Karpas-422 (cell line): ENCODE measurements at regions not wholly inside any gene's neighbourhood (a gene's known extent, or its start where the extent isn't known, plus 50 kb on each side); places are given as distances from the start of the nearest gene placed in this dataset.

ENCODE experiments used
- DNase-seq: peaks from one replicate; pipeline ENCODE4 v3.0.0-alpha.2; 2015
- H2AFZ ChIP-seq: fragments of 200-600 bp; sonication (generic); 2 replicates; pipeline ENCODE4 v1.6.1; 2014; ENCODE audit warnings: antibody characterized with exemption, low read length, mixed read lengths
- H3K27ac ChIP-seq: fragments of 200-600 bp; sonication (generic); 2 replicates; pipeline ENCODE4 v1.5.1; 2014; ENCODE audit warnings: mild to moderate bottlenecking, low read length, moderate library complexity
- H3K27me3 ChIP-seq: fragments of 200-600 bp; sonication (generic); 2 replicates; pipeline ENCODE4 v1.6.1; 2014; ENCODE audit warnings: low read length, mixed read lengths
- H3K36me3 ChIP-seq: fragments of 200-600 bp; sonication (generic); 2 replicates; pipeline ENCODE4 v1.6.1; 2014; ENCODE audit warnings: low read length, mixed read lengths; ENCODE audit not compliant: insufficient read depth
- H3K4me1 ChIP-seq: fragments of 200-600 bp; sonication (generic); 2 replicates; pipeline ENCODE4 v1.6.1; 2014; ENCODE audit warnings: mild to moderate bottlenecking, low read length, mixed read lengths
- H3K4me2 ChIP-seq: fragments of 200-600 bp; sonication (generic); 2 replicates; pipeline ENCODE4 v1.6.1; 2014; ENCODE audit warnings: low read length, low read depth, mild to moderate bottlenecking; ENCODE audit not compliant: poor library complexity, severe bottlenecking
- H3K4me3 ChIP-seq: fragments of 200-600 bp; sonication (generic); 2 replicates; pipeline ENCODE4 v1.5.1; 2014; ENCODE audit warnings: mild to moderate bottlenecking, antibody characterized with exemption, low read length, mixed read lengths
- H3K79me2 ChIP-seq: fragments of 200-600 bp; sonication (generic); 2 replicates; pipeline ENCODE4 v1.6.1; 2014; ENCODE audit warnings: mild to moderate bottlenecking, low read length, mixed read lengths
- H3K9ac ChIP-seq: fragments of 200-600 bp; sonication (generic); 2 replicates; pipeline ENCODE4 v1.6.0; 2014; ENCODE audit warnings: low read length
- H3K9me2 ChIP-seq: fragments of 200-600 bp; sonication (generic), shearing (Covaris generic); replicated peaks from 2 replicates; pipeline ENCODE4 v1.6.0; 2014; ENCODE audit warnings: mild to moderate bottlenecking, low read length, moderate library complexity; ENCODE audit not compliant: insufficient read depth
- H3K9me3 ChIP-seq: fragments of 300-700, 200-600 bp; sonication (generic); 2 replicates; pipeline ENCODE4 v1.6.1; 2014; ENCODE audit warnings: low read length, mixed read lengths
- H4K20me1 ChIP-seq: fragments of 200-600 bp; sonication (generic); 2 replicates; pipeline ENCODE4 v1.6.1; 2014; ENCODE audit warnings: mild to moderate bottlenecking, antibody characterized with exemption, low read length, low read depth; ENCODE audit not compliant: insufficient read depth

- no peak overlapping the region for H3K4me2 ChIP-seq
- H3K4me1 ChIP-seq: no peaks in the 10 kb centered on the region
- no peaks in the 10 kb centered on the region for H4K20me1 ChIP-seq
- no peak overlapping the region for H2AFZ ChIP-seq
- H3K9me3 ChIP-seq: no peaks in the 10 kb centered on the region
- H3K9me2 ChIP-seq: no peaks in the 10 kb centered on the region
- H3K9ac ChIP-seq: no peak overlapping the region
- H3K79me2 ChIP-seq: no peaks in the 10 kb centered on the region
- no peaks in the 10 kb centered on the region for H3K36me3 ChIP-seq
- DNase-seq: no peak
- no peak overlapping the region for H3K27ac ChIP-seq
- no peak overlapping the region for H3K4me3 ChIP-seq
- H3K27me3 ChIP-seq: no peaks in the 10 kb centered on the region
These were observed 95.4 kb downstream of the PJA1 start for GRCh38 chrX:69069876-69070275.

- H4K20me1 ChIP-seq: no peaks in the 10 kb centered on the region
- H3K9ac ChIP-seq: no peak overlapping the region
- no peaks in the 10 kb centered on the region for H3K9me3 ChIP-seq
- no peaks in the 10 kb centered on the region for H3K36me3 ChIP-seq
- H3K4me1 ChIP-seq: no peaks in the 10 kb centered on the region
- no peak overlapping the region for H2AFZ ChIP-seq
- DNase-seq: no peak
- no peaks in the 10 kb centered on the region for H3K27me3 ChIP-seq
- no peak overlapping the region for H3K4me2 ChIP-seq
- no peaks in the 10 kb centered on the region for H3K9me2 ChIP-seq
- H3K4me3 ChIP-seq: no peak overlapping the region
- H3K27ac ChIP-seq: no peak overlapping the region
- H3K79me2 ChIP-seq: no peaks in the 10 kb centered on the region
These were observed 96.2 kb downstream of the PJA1 start for GRCh38 chrX:69069086-69069445.

- no peak overlapping the region for H3K4me3 ChIP-seq
- no peaks in the 10 kb centered on the region for H4K20me1 ChIP-seq
- no peaks in the 10 kb centered on the region for H3K79me2 ChIP-seq
- H3K9ac ChIP-seq: no peak overlapping the region
- no peak for DNase-seq
- H3K4me2 ChIP-seq: no peak overlapping the region
- no peaks in the 10 kb centered on the region for H3K9me2 ChIP-seq
- H3K27ac ChIP-seq: no peak overlapping the region
- H2AFZ ChIP-seq: no peak overlapping the region
- H3K4me1 ChIP-seq: no peaks in the 10 kb centered on the region
- H3K9me3 ChIP-seq: no peaks in the 10 kb centered on the region
- no peaks in the 10 kb centered on the region for H3K27me3 ChIP-seq
- no peaks in the 10 kb centered on the region for H3K36me3 ChIP-seq
These were observed 96.8 kb downstream of the PJA1 start for GRCh38 chrX:69068301-69069085.

GRCh38 chrX:69067841-69068240 lies 97.4 kb downstream of the PJA1 start:
- Histone ChIP-seq H3K36me3 (no peaks in the 10 kb centered on the region), H3K9me2 (no peaks in the 10 kb centered on the region), H3K9ac (no peak overlapping the region), H3K9me3 (no peaks in the 10 kb centered on the region), H4K20me1 (no peaks in the 10 kb centered on the region), H3K4me2 (no peak overlapping the region), H3K27me3 (no peaks in the 10 kb centered on the region), H2AFZ (no peak overlapping the region), H3K27ac (no peak overlapping the region), H3K4me1 (no peaks in the 10 kb centered on the region), H3K4me3 (no peak overlapping the region), H3K79me2 (no peaks in the 10 kb centered on the region)
- DNase-seq: no peak

- no peaks in the 10 kb centered on the region for H3K36me3 ChIP-seq
- H3K79me2 ChIP-seq: no peaks in the 10 kb centered on the region
- DNase-seq: no peak
- no peaks in the 10 kb centered on the region for H3K9me3 ChIP-seq
- no peak overlapping the region for H3K4me3 ChIP-seq
- H2AFZ ChIP-seq: no peak overlapping the region
- H3K4me2 ChIP-seq: no peak overlapping the region
- H3K4me1 ChIP-seq: no peaks in the 10 kb centered on the region
- no peaks in the 10 kb centered on the region for H4K20me1 ChIP-seq
- no peak overlapping the region for H3K9ac ChIP-seq
- H3K27ac ChIP-seq: no peak overlapping the region
- no peaks in the 10 kb centered on the region for H3K9me2 ChIP-seq
- H3K27me3 ChIP-seq: no peaks in the 10 kb centered on the region
These were observed 98.2 kb downstream of the PJA1 start for GRCh38 chrX:69066966-69067525.

GRCh38 chrX:69066021-69066757 lies 99.1 kb downstream of the PJA1 start:
- Histone ChIP-seq H3K4me2 (no peak overlapping the region), H3K27ac (no peak overlapping the region), H3K9ac (no peak overlapping the region), H3K9me2 (no peaks in the 10 kb centered on the region), H3K9me3 (no peaks in the 10 kb centered on the region), H3K36me3 (no peaks in the 10 kb centered on the region), H3K4me3 (no peak overlapping the region), H3K27me3 (no peaks in the 10 kb centered on the region), H3K4me1 (no peaks in the 10 kb centered on the region), H2AFZ (no peak overlapping the region), H4K20me1 (no peaks in the 10 kb centered on the region), H3K79me2 (no peaks in the 10 kb centered on the region)
- no peak for DNase-seq

GRCh38 chrX:69065451-69065850 lies 99.8 kb downstream of the PJA1 start:
- Histone ChIP-seq H3K9me3 (no peaks in the 10 kb centered on the region), H3K27me3 (no peaks in the 10 kb centered on the region), H4K20me1 (no peaks in the 10 kb centered on the region), H3K27ac (no peak overlapping the region), H2AFZ (no peak overlapping the region), H3K9ac (no peak overlapping the region), H3K4me1 (no peaks in the 10 kb centered on the region), H3K4me3 (no peak overlapping the region), H3K36me3 (no peaks in the 10 kb centered on the region), H3K4me2 (no peak overlapping the region), H3K9me2 (no peaks in the 10 kb centered on the region), H3K79me2 (no peaks in the 10 kb centered on the region)
- DNase-seq: no peak

- no peak for DNase-seq
- no peaks in the 10 kb centered on the region for H3K79me2 ChIP-seq
- no peaks in the 10 kb centered on the region for H4K20me1 ChIP-seq
- no peak overlapping the region for H3K4me3 ChIP-seq
- no peaks in the 10 kb centered on the region for H3K27me3 ChIP-seq
- no peak overlapping the region for H3K9ac ChIP-seq
- no peak overlapping the region for H3K27ac ChIP-seq
- no peaks in the 10 kb centered on the region for H3K4me1 ChIP-seq
- H3K9me2 ChIP-seq: no peaks in the 10 kb centered on the region
- no peak overlapping the region for H2AFZ ChIP-seq
- H3K4me2 ChIP-seq: no peak overlapping the region
- H3K36me3 ChIP-seq: no peaks in the 10 kb centered on the region
- H3K9me3 ChIP-seq: no peaks in the 10 kb centered on the region
These were observed 101.8 kb downstream of the PJA1 start for GRCh38 chrX:69063486-69063885.
